GM19397 (cell line): ENCODE measurements at regions not wholly inside any gene's neighbourhood (a gene's known extent, or its start where the extent isn't known, plus 50 kb on each side); places are given as distances from the start of the nearest gene placed in this dataset.
"Not testable (repeated sequence)": the region's sequence is repeated elsewhere in the genome, so short reads cannot be mapped to it uniquely, and the experiment has no call there.

Source experiments
- ATAC-seq: cut with Tn5 transposase; IDR thresholded peaks from one replicate; pipeline ENCODE4 v1.9.1; 2021; ENCODE audit warnings: mild to moderate bottlenecking, moderate library complexity; ENCODE audit not compliant: unreplicated experiment

DNA sequence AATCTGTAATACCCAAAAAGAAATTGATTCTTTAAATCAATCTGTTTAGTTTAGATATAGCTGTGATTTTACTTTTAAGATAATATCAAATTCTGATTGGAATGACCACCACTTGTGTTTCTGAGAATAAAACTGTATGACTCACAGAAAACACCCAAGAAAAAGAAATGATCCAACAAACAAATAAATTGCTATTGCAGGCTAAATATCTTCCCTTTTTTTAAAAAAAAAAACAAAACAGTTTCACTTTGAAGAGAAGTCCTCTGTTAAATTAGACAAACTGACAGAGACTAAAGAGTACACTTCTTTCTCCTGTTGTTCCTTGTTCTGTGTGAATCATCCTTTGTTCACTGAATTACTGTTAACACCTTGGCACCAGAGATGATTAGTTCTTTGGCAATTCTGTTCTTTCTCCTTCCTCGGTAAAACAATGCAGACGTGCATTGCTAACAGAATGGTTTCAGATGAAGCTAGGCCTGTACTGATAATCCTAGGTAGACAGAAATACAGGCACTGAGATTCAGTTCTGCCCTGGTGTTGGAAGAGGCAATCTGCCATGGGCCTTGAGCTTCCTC, 895.2 kb upstream of the CITED2 start:
- no peak for ATAC-seq

DNA sequence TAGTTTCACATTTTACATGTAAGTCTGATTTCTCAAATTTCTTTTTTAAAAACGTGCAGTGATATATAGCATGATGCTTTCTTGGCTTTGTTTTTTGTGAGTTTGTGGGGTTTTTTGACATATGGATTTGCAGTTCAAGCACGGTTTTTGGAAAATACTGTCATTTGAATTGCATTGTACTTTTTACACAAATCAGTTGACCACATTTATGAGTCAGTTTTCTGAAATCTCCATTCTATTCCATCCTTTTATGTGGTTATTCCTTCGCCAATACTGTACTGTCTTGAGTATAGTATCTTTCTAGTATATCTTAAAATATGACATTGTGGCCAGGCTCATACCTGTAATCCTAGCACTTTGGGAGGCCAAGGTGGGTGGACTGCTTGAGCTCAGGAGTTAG, 890.0 kb upstream of the CITED2 start:
- ATAC-seq: no peak

DNA sequence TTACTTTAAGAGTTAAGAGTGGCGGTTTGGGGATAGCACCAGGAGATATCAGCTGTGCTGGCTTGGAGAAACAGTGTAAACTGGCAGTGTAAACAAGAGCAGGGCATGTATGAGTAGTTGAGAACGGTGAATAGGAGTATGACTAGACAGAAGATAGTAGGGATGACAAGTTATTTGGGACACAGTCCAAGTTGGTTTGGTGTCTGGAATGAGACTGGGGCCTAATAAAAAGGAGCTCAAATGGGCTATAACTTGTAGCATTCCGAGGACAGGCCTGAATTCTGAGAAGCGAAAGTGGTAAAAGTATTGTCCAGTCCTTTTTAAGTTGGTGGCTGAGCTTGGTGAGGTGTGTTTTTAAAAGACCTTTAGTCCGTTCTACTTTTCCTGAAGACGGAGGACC, 883.9 kb upstream of the CITED2 start:
- ATAC-seq: not testable (repeated sequence)

DNA sequence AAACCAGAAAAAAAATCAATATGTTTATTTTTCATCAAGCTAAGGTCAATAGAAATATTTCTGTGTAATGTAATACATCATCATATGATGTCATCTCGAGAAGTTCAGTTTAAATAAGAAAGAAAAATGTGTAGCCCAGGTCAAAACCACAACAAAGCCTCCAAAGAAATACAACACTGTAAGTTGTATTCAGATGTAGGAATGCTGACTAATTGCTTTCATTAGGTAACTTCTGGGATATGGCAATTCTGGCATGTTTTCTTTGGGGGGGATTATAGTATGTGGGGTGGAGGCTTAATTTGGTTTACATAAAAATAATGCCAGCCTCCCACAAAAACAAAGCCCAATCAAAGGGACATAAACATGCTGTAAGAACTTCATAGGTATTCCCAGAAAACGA, 881.8 kb upstream of the CITED2 start:
- ATAC-seq: no peak

DNA sequence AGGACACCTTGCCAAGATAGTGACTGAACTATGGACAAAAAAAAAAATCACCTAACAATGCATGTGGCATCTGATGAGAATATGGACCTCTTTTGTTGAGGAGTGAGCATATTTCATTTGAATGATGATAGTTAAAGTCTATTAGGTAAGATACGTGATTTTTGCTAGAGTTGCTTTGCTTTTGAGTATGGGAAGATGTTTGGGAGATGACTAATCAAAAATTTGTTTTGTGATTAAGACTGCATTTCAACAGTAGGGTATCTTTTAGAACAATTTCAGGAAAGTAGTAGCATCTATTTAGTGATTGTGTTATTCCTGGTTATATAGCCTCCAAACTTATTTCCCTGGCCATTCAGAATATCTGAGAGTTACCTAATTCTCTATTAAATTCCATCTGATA, 878.6 kb upstream of the CITED2 start:
- no peak for ATAC-seq

DNA sequence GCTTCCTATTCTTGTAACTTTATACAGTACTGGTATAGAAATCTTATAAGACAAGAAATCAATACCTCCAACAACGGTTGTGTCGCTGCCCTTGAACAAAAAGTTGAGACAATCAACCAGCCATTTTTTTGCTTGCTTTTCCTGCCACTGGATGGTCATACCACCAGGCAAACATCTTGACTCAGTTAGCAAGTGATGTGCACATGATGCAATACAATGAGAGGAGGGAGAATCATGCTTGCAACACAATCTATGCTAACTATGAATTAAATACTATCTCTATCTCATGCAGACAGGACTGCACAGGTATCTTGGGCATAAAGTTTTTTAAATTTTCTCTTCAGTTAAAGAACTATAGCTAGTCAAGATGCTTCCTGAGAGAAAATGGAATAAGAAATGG, 877.7 kb upstream of the CITED2 start:
- ATAC-seq: no peak

DNA sequence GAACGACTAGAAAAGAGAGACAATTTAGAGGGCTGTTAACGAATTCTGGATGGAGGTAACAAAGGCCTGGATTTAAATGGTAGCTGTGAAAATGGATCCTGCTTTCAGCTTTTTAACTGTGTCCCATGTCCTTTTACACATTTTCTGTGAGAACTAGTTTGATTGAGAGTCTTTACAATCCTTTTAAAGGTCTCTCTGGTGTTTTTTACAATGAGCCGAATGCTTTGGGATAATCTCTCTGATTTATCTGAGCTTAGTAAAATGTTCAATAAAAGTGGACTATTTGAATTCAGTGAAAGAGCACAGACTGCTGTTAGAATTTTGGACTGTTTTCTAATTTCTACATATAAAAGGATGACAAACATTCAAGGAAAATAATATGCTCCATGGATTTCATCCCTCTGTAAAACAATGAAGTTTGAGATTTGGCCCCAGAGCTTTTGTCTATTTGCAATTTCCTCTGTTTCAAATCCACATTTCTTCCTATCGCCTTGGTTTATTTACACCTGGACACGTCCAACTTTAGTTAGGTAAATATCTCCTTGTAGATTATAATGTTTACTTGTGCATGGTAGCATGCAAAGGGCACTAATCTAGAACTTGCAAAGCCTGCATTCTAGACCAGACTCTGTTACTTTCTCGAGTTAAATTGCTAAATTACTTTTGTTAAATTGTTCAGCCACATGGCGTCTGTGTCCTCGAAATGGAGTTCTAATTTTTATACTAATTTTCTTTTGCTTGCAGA, 871.0 kb upstream of the CITED2 start:
- no peak for ATAC-seq

DNA sequence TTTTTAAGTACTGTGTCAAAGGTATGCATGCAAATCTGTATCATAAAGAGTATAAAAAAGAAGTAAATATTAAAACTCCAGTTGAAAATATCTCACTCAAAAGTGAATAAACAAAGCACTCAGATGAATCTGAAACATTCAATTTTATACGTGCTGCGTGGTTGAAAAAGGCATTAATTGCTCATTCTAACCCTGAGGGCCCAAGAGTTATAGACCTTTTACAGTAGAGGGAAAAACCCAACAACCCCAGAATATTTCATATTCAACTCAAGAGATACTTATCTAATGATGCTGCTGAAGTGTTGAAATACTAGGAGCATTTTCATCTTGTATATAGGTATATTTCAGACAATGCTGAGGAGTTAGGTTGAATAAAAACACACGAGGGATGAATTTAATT, 862.8 kb upstream of the CITED2 start:
- ATAC-seq: no peak

DNA sequence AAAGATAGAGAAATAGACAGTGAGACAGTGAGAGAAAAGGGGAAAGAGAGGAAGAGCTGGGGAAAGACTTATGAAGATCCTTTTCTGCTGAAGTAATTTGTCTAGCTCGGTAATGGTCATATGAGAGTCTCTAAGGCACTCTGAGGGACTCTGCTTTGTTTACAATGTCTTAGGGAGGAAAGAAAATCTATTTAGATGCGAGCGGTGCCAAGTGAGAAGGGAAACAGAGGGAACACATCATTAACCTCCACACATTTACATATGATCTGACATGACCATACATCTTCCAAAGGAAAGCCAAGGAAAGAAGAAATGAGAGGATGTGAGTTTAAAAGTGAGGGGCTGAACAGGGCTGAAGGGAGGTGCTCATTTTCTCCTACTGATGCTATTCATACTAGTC, 862.3 kb upstream of the CITED2 start:
- ATAC-seq: no peak

DNA sequence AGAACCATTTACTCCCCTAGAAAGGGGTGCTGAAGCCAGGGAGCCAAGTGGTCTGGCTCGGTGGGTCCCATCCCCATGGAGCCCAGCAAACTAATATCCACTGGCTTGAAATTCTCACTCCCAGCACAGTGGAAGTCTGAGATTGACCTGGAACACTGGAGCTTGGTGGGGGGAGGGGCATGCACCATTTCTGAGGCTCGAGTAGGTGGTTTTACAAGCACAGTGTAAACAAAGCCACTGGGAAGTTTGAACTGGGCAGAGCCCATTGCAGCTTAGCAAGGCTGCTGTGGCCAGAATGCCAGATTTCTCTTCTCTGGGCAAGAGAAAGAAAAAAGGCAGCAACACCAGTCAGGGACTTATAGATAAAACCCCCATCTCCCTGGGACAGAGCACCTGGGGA, 855.8 kb upstream of the CITED2 start:
- no peak for ATAC-seq

DNA sequence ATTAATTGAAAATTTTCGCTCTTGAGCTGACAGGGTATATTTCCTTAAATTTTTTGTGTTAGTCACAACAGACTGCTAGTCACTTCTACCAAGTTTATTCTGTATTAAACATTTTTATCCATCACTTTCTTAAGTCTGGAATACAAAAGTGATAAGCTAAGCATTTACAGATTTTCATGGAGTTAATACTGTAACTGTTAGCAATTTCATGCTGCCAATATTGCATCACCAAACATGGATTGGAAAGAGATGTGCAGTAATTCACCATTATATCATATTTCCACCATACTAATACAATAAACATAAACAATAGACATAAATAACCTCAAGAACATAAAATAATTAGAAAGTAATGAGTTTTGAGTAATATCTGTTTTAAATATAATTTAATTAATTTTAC, 854.0 kb upstream of the CITED2 start:
- no peak for ATAC-seq

DNA sequence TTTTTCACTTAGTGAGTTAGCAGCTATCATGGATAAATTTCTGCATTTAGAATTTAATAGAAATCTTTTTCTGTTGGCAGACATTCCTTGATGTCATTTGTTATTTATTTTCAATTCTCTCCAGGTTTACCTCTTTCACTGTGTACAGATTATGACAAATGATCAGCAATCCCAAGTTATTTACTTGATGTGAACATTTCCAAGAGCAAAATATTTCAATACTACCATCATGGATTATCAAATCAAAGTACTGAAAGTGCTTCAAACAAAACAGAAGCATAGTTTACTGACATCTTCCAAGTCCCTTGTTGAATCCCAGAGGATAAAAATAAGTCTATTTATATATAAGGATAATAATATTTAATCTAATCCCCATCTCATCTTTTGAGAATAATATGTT, 852.2 kb upstream of the CITED2 start:
- ATAC-seq: no peak

DNA sequence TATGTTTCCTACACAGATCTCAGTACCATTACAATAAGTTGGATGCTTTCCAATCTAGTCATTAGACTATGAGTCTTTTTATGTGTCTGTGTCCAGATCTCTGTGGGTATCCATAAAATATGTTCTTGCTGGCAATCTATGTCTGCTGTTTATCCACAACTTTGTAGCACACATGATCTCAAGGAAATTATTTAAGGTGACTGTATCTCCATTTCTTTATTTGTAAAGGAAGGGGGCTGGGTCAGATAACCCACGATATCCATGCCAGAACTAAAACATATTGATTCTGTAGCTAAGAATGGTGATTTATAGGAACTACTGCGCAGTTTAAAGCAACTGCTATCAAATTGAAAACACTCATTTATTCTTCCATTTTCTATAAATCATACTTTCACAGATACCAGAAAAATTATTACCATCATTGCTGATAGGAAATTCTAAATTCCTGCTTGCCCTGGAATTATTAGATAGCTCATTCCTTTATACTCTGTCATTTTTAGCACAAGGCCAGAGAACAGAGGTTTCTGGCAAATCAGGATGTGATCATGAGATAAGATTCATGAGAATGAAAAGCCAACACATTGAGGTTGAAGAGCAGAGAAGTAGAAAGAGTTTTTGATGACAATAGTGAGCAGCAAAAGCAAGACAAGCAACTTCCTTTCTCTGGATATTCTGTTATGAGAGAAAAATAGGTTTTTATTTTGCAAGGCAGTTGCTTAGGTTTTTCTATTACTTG, 851.4 kb upstream of the CITED2 start:
- ATAC-seq: no peak

DNA sequence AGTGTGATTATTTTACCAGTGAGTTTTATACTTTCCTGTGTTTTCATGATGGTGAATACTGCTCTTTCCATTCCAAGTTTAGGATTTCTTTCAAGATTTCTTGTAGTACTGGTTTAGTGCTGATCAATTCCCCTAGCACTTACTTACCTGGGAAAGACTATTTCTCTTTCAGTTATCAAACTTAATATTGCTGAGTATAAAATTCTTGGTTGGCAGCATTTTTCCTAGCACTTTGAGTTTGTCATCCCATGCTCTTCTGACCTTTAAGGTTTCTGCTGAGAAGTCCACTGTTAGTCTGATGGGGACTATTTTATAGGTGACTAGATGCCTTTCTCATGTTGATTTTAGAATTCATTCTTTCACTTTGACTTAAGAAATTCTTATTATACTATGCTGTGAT, 842.8 kb upstream of the CITED2 start:
- no peak for ATAC-seq

DNA sequence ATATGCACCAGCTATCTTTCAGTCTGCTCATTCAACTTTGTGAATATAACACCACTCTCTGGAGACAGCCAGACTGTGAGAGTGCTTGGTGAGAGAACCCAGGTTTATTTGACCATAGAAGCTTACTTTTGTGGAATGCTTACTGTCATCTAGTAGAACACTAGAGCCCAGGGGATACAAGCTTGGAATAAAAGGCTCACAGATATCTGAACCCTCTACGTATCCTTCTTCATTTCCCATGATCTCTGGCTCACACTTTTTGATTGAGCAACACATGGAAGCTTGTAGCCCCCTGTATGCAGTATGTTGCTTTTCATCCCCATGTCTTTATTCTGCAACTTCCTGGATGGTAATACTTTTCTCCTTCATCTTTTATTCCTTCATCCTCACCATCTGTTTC, 835.3 kb upstream of the CITED2 start:
- no peak for ATAC-seq

DNA sequence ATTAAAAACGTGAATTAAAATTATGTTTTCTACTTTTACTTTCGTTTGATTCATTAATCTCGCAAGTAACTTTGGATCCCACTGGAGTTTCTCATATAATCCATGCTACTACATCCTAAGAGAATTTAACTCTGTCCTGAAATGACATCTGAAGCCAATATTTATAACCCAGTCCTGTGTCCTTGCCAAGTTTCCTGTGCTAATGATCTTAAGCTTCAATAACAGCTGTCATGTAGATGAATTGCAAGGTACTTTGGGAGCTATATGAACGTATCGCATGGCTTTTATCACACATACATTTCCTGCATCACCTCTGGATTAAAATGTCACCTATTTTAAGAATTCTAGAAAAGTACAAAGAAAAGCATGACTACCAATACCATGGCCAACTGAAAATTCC, 833.8 kb upstream of the CITED2 start:
- ATAC-seq: no peak

DNA sequence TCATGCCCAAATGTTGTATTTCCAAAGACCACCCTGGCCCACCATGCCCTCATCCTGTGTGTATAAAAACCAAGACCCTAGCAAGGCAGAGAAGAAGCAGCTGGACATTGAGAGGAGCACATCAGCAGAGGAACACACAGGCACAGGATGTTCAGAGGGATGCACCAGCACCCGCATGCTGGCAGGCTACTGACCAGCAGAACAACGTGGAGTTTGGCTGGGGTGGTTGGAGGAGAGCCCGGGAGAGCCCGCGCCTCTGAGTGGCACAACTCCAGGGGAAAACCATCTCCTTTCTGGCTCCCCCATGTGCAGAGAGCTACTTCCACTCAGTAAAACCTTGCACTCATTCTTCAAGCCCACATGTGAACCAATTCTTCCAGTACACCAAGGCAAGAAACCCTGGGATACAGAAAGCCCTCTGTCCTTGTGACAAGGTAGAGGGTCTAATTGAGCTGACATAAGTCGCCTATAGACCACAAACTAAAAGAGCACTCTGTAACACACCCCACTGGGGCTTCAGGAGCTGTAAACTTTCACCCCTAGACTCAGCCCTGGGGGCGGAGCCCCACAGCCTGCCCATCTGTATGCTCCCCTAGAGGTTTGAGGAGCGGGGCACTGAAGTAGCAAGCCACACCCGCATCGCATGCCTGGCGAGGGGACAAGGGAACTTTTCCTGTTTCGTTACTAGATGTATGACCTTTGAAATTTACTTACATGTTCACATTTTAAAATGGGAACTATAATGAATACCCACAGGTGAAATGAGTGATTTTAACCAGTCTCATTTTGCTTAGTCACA, 831.5 kb upstream of the CITED2 start:
- ATAC-seq: no peak

DNA sequence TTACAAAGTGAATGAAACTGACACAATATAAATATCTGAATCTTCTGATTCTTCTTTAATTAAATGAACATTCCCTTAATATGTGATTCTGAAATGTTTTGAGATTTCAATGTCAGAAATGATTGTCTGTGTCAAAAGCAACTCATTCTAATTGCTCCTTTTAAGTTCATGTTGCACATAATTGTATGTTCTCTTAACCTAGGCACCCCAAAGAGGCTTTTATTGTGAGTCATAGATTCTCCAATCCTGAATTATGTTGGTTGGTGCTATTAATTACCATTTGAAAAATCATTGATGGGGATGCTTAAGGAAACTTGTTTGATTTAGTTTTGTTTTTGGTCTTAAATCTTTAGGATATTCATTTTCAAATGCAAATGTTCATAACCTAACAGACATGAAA, 829.7 kb upstream of the CITED2 start:
- ATAC-seq: no peak

DNA sequence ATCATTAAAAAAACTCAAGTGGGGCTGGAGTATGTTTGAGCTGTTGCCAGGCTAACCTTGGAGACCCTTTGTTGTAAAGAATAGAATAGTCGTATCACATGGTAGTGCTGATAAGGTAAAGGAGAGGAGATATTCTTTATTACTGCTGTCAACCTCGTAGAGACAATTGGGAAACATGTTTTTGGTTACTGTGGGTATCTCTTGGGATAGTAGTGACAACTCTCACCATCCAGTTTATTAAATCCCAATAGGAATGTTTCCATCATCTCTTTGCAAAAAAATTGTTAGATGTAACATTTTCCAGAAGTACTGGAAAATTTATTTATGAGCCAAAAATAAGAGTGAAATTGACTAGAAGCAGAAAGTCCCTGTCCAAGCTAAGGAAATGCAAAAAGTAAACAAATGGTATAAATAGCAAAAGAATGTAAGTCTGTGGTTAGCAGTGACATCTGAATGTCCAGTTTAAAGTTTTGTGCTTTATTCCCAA, 829.3 kb upstream of the CITED2 start:
- ATAC-seq: no peak

DNA sequence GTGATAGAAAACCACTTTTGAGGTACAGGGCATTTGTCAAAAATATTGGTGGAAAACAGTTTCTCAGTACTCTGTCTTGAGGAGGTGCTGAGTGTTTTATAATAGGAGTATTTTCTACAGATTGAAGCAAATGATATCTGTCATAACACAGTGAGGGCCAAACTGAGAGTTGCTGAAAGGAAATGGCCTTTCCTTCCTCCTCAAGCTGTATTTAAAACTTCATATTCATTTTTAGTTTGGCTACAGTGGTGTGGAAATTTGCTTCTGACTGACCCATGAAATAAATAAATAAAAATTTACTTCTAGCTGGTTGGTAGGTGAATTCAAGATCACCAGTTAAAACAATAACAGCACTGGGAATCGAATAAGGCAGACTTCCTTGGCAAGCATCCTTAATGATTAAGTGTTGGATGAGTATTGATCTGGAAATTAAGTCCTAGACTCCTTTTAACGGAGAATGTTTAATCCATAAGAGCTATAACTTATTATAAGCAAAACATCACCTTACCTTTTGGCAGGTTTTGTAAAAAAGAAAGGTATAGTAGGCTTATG, 828.6 kb upstream of the CITED2 start:
- ATAC-seq: no peak
